GM12878 (cell line): ENCODE measurements at regions not wholly inside any gene's neighbourhood (a gene's known extent, or its start where the extent isn't known, plus 50 kb on each side); places are given as distances from the start of the nearest gene placed in this dataset.

Source experiments
- ATAC-seq: fragments of 200-7000 bp; cut with Tn5 transposase; 3 replicates; pipeline ENCODE4 v1.9.1; 2020; ENCODE audit warnings: mild to moderate bottlenecking, moderate library complexity
- BruUV-seq: library from RNA; stranded (reverse); fragments of 400-500 nt; replicated peaks from 2 replicates; lab custom pipeline; 2021; lab: Mats Ljungman, UMichigan
- CTCF ChIA-PET: fragments of 300-600 bp; sonication (Branson Sonifier 250); formaldehyde crosslinking; extraction: SDS; loops from one replicate; lab custom pipeline; 2021; ENCODE audit warnings: inconsistent platforms; lab: Yijun Ruan, JAX
- POLR2A ChIA-PET: fragments of 350-600 bp; formaldehyde crosslinking; extraction: SDS; loops from one replicate; lab custom pipeline; 2021; ENCODE audit warnings: inconsistent platforms; lab: Charles Lee
- RAD21 ChIA-PET: fragments of 300-600 bp; sonication (Branson Sonifier 250); formaldehyde crosslinking; loops from one replicate; lab custom pipeline; 2023; ENCODE audit warnings: antibody characterized with exemption; ENCODE audit not compliant: unreplicated experiment; lab: Charles Lee
- SMC1A ChIA-PET: fragments of 300-600 bp; sonication (Branson Sonifier 250); formaldehyde crosslinking; loops from one replicate; lab custom pipeline; 2023; ENCODE audit not compliant: unreplicated experiment, uncharacterized antibody; lab: Charles Lee
- DNase-seq: peaks from one replicate; pipeline ENCODE4 v3.0.0-alpha.2; 2011; ENCODE audit warnings: low read depth, low spot score
- FAIRE-seq: peaks from 3 replicates; lab custom pipeline; 2011; peaks lifted over from hg19 to GRCh38; lab: Jason Lieb, UNC
- H2AFZ ChIP-seq: 2 replicates; pipeline ENCODE4 v1.6.0; 2011; ENCODE audit warnings: low read depth, low read length, control low read depth; ENCODE audit not compliant: control insufficient read depth
- H3K27ac ChIP-seq: 2 replicates; pipeline ENCODE4 v1.5.1; 2011; ENCODE audit warnings: control low read depth; ENCODE audit not compliant: control insufficient read depth, insufficient read depth
- H3K27me3 ChIP-seq, 2 experiments: replicated peaks in 1 of 2; 2 replicates each; pipeline versions ENCODE4 v1.6.0 to v1.6.1; 2011; ENCODE audit warnings: low read length in 1 of 2; ENCODE audit not compliant: control insufficient read depth in 2 of 2, insufficient read depth in 2 of 2
- H3K36me3 ChIP-seq, 2 experiments: 2 replicates each; pipeline ENCODE4 v1.5.1; 2011; ENCODE audit warnings: low read length in 1 of 2; ENCODE audit not compliant: control insufficient read depth in 2 of 2, insufficient read depth in 2 of 2
- H3K4me1 ChIP-seq: 2 replicates; pipeline ENCODE4 v1.6.1; 2011; ENCODE audit warnings: mild to moderate bottlenecking, low read length, moderate library complexity, mixed read lengths; ENCODE audit not compliant: control insufficient read depth, insufficient read depth
- H3K4me2 ChIP-seq: 2 replicates; pipeline ENCODE4 v1.6.0; 2011; ENCODE audit warnings: control low read depth; ENCODE audit not compliant: control insufficient read depth, insufficient read depth
- H3K4me3 ChIP-seq: fragments of 200-600 bp; sonication (generic); 2 replicates; pipeline ENCODE4 v1.5.1; 2016
- H3K79me2 ChIP-seq: 2 replicates; pipeline ENCODE4 v1.6.0; 2011; ENCODE audit warnings: low read length; ENCODE audit not compliant: control insufficient read depth, insufficient read depth
- H3K9ac ChIP-seq: 2 replicates; pipeline ENCODE4 v1.8.0; 2011; ENCODE audit warnings: low read length, control low read depth, mixed read lengths; ENCODE audit not compliant: control insufficient read depth, insufficient read depth
- H3K9me3 ChIP-seq: replicated peaks from 3 replicates; pipeline ENCODE4 v1.5.1; 2011; ENCODE audit warnings: mild to moderate bottlenecking, low read length; ENCODE audit not compliant: control insufficient read depth, insufficient read depth
- H4K20me1 ChIP-seq: 2 replicates; pipeline ENCODE4 v1.6.0; 2011; ENCODE audit not compliant: control insufficient read depth, insufficient read depth
- BRCA1 ChIP-seq: IDR thresholded peaks from 2 replicates; pipeline ENCODE4 v1.6.1; 2011; ENCODE audit warnings: low read depth, low read length, improper control_type of control experiment
- CHD1 ChIP-seq: IDR thresholded peaks from 2 replicates; pipeline ENCODE4 v1.6.1; 2012; ENCODE audit warnings: low read depth, low read length, improper control_type of control experiment
- EED ChIP-seq: sonication (generic); IDR thresholded peaks from 2 replicates; pipeline ENCODE4 v1.6.1; 2016; ENCODE audit warnings: antibody characterized with exemption, low read depth
- FOXK2 ChIP-seq: fragments of 450-650 bp; IDR thresholded peaks from 2 replicates; pipeline ENCODE4 v1.6.1; 2017; ENCODE audit warnings: mild to moderate bottlenecking, moderate library complexity
- KAT2A ChIP-seq: conservative IDR thresholded peaks from 2 replicates; pipeline ENCODE4 v1.6.1; 2011; ENCODE audit warnings: low read depth, low read length; ENCODE audit not compliant: control insufficient read depth
- NFXL1 ChIP-seq: fragments of 450-650 bp; IDR thresholded peaks from 2 replicates; pipeline ENCODE4 v1.6.1; 2017; ENCODE audit warnings: antibody characterized with exemption, mild to moderate bottlenecking, borderline replicate concordance
- PAX5 ChIP-seq: IDR thresholded peaks from 2 replicates; pipeline ENCODE4 v1.6.1; 2011; ENCODE audit warnings: low read depth, low read length, borderline replicate concordance
- ZZZ3 ChIP-seq: IDR thresholded peaks from 2 replicates; pipeline ENCODE4 v1.6.1; 2011; ENCODE audit warnings: low read depth; ENCODE audit not compliant: control insufficient read depth, insufficient read length
- WGBS: methylation state at CpG from one replicate; pipeline ENCODE4 v1.1.6; 2016; ENCODE audit warnings: low lambda C conversion rate; ENCODE audit not compliant: insufficient replicate concordance, insufficient coverage; ENCODE audit errors: missing lambda C conversion rate; 5-methylcytosine and 5-hydroxymethylcytosine counted together
- in situ Hi-C: fragments of 300-500 bp; cut with MboI; formaldehyde crosslinking; loops from 9 replicates; pipeline ENCODE4 v1.14.3; 2018; ENCODE audit warnings: mixed read lengths
- intact Hi-C: fragments of 100-400 bp; cut with micrococcal nuclease; formaldehyde crosslinking; loops from one replicate; pipeline ENCODE4 v1.14.2; 2022; ENCODE audit not compliant: unreplicated experiment
- TF ChIP-seq, protein P1 (sequence below): fragments of 450-650 bp; IDR thresholded peaks from 2 replicates; pipeline ENCODE4 v1.6.1; 2017; ENCODE audit warnings: borderline replicate concordance
- TF ChIP-seq, protein P2 (sequence below): IDR thresholded peaks from 2 replicates; pipeline ENCODE4 v1.6.1; 2011; ENCODE audit warnings: low read depth, mild to moderate bottlenecking, low read length, moderate library complexity, borderline replicate concordance; ENCODE audit errors: extremely low read depth
- TF ChIP-seq, protein P3 (sequence below): fragments of 450-650 bp; IDR thresholded peaks from 2 replicates; pipeline ENCODE4 v1.6.1; 2017; ENCODE audit warnings: mild to moderate bottlenecking, low read depth, inconsistent platforms; ENCODE audit not compliant: poor library complexity, severe bottlenecking
- TF ChIP-seq, protein P4 (sequence below): fragments of 150-350 bp; IDR thresholded peaks from 2 replicates; pipeline ENCODE4 v1.6.1; 2014; ENCODE audit warnings: mild to moderate bottlenecking, low read depth, low read length
- TF ChIP-seq, protein P5 (sequence below): fragments of 450-650 bp; formaldehyde crosslinking; IDR thresholded peaks from 2 replicates; pipeline ENCODE4 v1.5.0; 2022; ENCODE audit warnings: mild to moderate bottlenecking, missing genetic modification characterization
- TF ChIP-seq, protein P6 (sequence below): IDR thresholded peaks from 2 replicates; pipeline ENCODE4 v1.6.1; 2012; ENCODE audit warnings: low read length, inconsistent platforms

DNA sequence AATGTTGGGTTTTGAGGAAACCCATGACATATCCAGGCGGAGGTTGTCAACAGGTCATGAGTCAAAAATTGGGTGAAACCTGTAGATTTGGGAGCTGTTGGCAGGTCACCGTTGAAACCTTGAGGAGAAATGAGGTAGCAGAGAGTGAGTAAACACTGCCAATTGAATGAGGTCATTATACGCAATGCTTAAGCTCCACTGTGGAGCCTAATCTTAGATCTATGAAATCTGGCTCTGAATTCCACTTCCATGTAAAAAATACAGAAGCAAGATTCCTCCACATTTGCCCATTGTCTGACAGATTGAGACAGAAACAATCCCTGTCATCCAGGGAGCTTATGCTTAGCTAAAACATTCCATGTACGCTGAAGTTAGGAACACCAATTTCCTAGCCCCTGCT, 76.0 kb upstream of the IL6 start:
- DNase-seq = no peak
- in situ Hi-C loops (no loop called here), intact Hi-C loops (no loop called here)
- Histone ChIP-seq H2AFZ (no peak overlapping the region), H3K27me3 (peaks cover 0 to 6% of the 10 kb centered on the region in 2 experiments; a peak in 2 of 4 replicates), H3K4me3 (no peak overlapping the region), H3K4me1 (no peaks in the 10 kb centered on the region), H3K4me2 (no peak overlapping the region), H3K36me3 (no peaks in the 10 kb centered on the region), H3K9me3 (peaks cover 18% of the 10 kb centered on the region; the same call in 2 of the 3 replicates), H3K9ac (no peak overlapping the region), H4K20me1 (no peaks in the 10 kb centered on the region), H3K27ac (no peak overlapping the region), H3K79me2 (no peaks in the 10 kb centered on the region)
- BruUV-seq = no TSS peak
- no peak for TF ChIP-seq CHD1
- TF ChIP-seq KAT2A = no peak
- TF ChIP-seq, protein P1, sequence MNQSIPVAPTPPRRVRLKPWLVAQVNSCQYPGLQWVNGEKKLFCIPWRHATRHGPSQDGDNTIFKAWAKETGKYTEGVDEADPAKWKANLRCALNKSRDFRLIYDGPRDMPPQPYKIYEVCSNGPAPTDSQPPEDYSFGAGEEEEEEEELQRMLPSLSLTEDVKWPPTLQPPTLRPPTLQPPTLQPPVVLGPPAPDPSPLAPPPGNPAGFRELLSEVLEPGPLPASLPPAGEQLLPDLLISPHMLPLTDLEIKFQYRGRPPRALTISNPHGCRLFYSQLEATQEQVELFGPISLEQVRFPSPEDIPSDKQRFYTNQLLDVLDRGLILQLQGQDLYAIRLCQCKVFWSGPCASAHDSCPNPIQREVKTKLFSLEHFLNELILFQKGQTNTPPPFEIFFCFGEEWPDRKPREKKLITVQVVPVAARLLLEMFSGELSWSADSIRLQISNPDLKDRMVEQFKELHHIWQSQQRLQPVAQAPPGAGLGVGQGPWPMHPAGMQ = no peak
- TF ChIP-seq ZZZ3 = no peak
- no peak for TF ChIP-seq NFXL1
- TF ChIP-seq, protein P2, sequence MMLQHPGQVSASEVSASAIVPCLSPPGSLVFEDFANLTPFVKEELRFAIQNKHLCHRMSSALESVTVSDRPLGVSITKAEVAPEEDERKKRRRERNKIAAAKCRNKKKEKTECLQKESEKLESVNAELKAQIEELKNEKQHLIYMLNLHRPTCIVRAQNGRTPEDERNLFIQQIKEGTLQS = no peak
- TF ChIP-seq, protein P3, sequence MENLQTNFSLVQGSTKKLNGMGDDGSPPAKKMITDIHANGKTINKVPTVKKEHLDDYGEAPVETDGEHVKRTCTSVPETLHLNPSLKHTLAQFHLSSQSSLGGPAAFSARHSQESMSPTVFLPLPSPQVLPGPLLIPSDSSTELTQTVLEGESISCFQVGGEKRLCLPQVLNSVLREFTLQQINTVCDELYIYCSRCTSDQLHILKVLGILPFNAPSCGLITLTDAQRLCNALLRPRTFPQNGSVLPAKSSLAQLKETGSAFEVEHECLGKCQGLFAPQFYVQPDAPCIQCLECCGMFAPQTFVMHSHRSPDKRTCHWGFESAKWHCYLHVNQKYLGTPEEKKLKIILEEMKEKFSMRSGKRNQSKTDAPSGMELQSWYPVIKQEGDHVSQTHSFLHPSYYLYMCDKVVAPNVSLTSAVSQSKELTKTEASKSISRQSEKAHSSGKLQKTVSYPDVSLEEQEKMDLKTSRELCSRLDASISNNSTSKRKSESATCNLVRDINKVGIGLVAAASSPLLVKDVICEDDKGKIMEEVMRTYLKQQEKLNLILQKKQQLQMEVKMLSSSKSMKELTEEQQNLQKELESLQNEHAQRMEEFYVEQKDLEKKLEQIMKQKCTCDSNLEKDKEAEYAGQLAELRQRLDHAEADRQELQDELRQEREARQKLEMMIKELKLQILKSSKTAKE = no peak
- no peak for TF ChIP-seq EED
- TF ChIP-seq, protein P4, sequence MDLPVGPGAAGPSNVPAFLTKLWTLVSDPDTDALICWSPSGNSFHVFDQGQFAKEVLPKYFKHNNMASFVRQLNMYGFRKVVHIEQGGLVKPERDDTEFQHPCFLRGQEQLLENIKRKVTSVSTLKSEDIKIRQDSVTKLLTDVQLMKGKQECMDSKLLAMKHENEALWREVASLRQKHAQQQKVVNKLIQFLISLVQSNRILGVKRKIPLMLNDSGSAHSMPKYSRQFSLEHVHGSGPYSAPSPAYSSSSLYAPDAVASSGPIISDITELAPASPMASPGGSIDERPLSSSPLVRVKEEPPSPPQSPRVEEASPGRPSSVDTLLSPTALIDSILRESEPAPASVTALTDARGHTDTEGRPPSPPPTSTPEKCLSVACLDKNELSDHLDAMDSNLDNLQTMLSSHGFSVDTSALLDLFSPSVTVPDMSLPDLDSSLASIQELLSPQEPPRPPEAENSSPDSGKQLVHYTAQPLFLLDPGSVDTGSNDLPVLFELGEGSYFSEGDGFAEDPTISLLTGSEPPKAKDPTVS = no peak
- no peak for TF ChIP-seq PAX5
- no peak for TF ChIP-seq FOXK2
- TF ChIP-seq BRCA1 = no peak
- TF ChIP-seq, protein P5, sequence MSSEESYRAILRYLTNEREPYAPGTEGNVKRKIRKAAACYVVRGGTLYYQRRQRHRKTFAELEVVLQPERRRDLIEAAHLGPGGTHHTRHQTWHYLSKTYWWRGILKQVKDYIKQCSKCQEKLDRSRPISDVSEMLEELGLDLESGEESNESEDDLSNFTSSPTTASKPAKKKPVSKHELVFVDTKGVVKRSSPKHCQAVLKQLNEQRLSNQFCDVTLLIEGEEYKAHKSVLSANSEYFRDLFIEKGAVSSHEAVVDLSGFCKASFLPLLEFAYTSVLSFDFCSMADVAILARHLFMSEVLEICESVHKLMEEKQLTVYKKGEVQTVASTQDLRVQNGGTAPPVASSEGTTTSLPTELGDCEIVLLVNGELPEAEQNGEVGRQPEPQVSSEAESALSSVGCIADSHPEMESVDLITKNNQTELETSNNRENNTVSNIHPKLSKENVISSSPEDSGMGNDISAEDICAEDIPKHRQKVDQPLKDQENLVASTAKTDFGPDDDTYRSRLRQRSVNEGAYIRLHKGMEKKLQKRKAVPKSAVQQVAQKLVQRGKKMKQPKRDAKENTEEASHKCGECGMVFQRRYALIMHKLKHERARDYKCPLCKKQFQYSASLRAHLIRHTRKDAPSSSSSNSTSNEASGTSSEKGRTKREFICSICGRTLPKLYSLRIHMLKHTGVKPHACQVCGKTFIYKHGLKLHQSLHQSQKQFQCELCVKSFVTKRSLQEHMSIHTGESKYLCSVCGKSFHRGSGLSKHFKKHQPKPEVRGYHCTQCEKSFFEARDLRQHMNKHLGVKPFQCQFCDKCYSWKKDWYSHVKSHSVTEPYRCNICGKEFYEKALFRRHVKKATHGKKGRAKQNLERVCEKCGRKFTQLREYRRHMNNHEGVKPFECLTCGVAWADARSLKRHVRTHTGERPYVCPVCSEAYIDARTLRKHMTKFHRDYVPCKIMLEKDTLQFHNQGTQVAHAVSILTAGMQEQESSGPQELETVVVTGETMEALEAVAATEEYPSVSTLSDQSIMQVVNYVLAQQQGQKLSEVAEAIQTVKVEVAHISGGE (CRISPR knock-in tag) = no peak
- TF ChIP-seq, protein P6, sequence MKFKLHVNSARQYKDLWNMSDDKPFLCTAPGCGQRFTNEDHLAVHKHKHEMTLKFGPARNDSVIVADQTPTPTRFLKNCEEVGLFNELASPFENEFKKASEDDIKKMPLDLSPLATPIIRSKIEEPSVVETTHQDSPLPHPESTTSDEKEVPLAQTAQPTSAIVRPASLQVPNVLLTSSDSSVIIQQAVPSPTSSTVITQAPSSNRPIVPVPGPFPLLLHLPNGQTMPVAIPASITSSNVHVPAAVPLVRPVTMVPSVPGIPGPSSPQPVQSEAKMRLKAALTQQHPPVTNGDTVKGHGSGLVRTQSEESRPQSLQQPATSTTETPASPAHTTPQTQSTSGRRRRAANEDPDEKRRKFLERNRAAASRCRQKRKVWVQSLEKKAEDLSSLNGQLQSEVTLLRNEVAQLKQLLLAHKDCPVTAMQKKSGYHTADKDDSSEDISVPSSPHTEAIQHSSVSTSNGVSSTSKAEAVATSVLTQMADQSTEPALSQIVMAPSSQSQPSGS = no peak
- ATAC-seq = no peak
- ChIA-PET RAD21 (no interaction called here), SMC1A (no interaction called here), CTCF (no interaction called here), POLR2A (no interaction called here)
- 47% methylated on average over 4 of the region's 4 CpGs for WGBS
- FAIRE-seq = no peak
